ENCODE measurements at regions not wholly inside any gene's neighbourhood (a gene's known extent, or its start where the extent isn't known, plus 50 kb on each side); places are given as distances from the start of the nearest gene placed in this dataset.

GRCh38 chr9:88065619-88066018, 72.7 kb downstream of the SPATA31C2 start:
- Histone ChIP-seq H3K9me3 (ENCODE audit: insufficient read depth, low read length) (no peaks in the 10 kb centered on the region), H3K27me3 (ENCODE audit: insufficient read depth, insufficient read length) (no peaks in the 10 kb centered on the region), H3K36me3 (ENCODE audit: insufficient read depth, insufficient read length, low read length) (no peaks in the 10 kb centered on the region), H3K4me1 (ENCODE audit: insufficient read depth, insufficient read length) (no peaks in the 10 kb centered on the region), H3K4me3 (ENCODE audit: insufficient read length, low read depth) (no peak overlapping the region), H3K9ac (ENCODE audit: insufficient read length, low read depth) (no peak overlapping the region)
- DNase-seq (ENCODE audit: low read depth, low spot score), result no peak
- TF ChIP-seq YY1 (IDR thresholded peaks at IDR 0.05; ENCODE audit: insufficient read depth, insufficient read length), result no peak
- TF ChIP-seq SUZ12 (IDR thresholded peaks at IDR 0.05; ENCODE audit: extremely low read depth, insufficient read depth, insufficient read length), result no peak
- TF ChIP-seq ZNF274 (IDR thresholded peaks at IDR 0.05; ENCODE audit: low read depth, low read length), result no peak

GRCh38 chr9:88064554-88064953, 73.7 kb downstream of the SPATA31C2 start:
- Histone ChIP-seq H3K9me3 (ENCODE audit: insufficient read depth, low read length) (no peaks in the 10 kb centered on the region), H3K4me1 (ENCODE audit: insufficient read depth, insufficient read length) (no peaks in the 10 kb centered on the region), H3K4me3 (ENCODE audit: insufficient read length, low read depth) (no peak overlapping the region), H3K9ac (ENCODE audit: insufficient read length, low read depth) (no peak overlapping the region), H3K27me3 (ENCODE audit: insufficient read depth, insufficient read length) (no peaks in the 10 kb centered on the region), H3K36me3 (ENCODE audit: insufficient read depth, insufficient read length, low read length) (no peaks in the 10 kb centered on the region)
- DNase-seq (ENCODE audit: low read depth, low spot score), result no peak
- no peak for TF ChIP-seq YY1 (IDR thresholded peaks at IDR 0.05; ENCODE audit: insufficient read depth, insufficient read length)
- no peak for TF ChIP-seq ZNF274 (IDR thresholded peaks at IDR 0.05; ENCODE audit: low read depth, low read length)
- TF ChIP-seq SUZ12 (IDR thresholded peaks at IDR 0.05; ENCODE audit: extremely low read depth, insufficient read depth, insufficient read length), result no peak

- Histone ChIP-seq H3K4me1 (ENCODE audit: insufficient read depth, insufficient read length) (no peaks in the 10 kb centered on the region), H3K4me3 (ENCODE audit: insufficient read length, low read depth) (no peak overlapping the region), H3K36me3 (ENCODE audit: insufficient read depth, insufficient read length, low read length) (no peaks in the 10 kb centered on the region), H3K27me3 (ENCODE audit: insufficient read depth, insufficient read length) (no peaks in the 10 kb centered on the region), H3K9ac (ENCODE audit: insufficient read length, low read depth) (no peak overlapping the region), H3K9me3 (ENCODE audit: insufficient read depth, low read length) (no peaks in the 10 kb centered on the region)
- DNase-seq (ENCODE audit: low read depth, low spot score), result no peak
- TF ChIP-seq SUZ12 (IDR thresholded peaks at IDR 0.05; ENCODE audit: extremely low read depth, insufficient read depth, insufficient read length), result no peak
- no peak for TF ChIP-seq YY1 (IDR thresholded peaks at IDR 0.05; ENCODE audit: insufficient read depth, insufficient read length)
- TF ChIP-seq ZNF274 (IDR thresholded peaks at IDR 0.05; ENCODE audit: low read depth, low read length), result no peak
Observed at GRCh38 chr9:88060746-88061145, 77.5 kb downstream of the SPATA31C2 start.

- Histone ChIP-seq H3K27me3 (ENCODE audit: insufficient read depth, insufficient read length) (no peaks in the 10 kb centered on the region), H3K9me3 (ENCODE audit: insufficient read depth, low read length) (no peaks in the 10 kb centered on the region)
Observed at GRCh38 chr9:88059469-88059868, 78.8 kb downstream of the SPATA31C2 start.

GRCh38 chr9:88056876-88057275, 81.4 kb downstream of the SPATA31C2 start:
- H3K36me3 ChIP-seq (ENCODE audit: insufficient read depth, insufficient read length, low read length), result no peaks in the 10 kb centered on the region
- TF ChIP-seq SUZ12 (IDR thresholded peaks at IDR 0.05; ENCODE audit: extremely low read depth, insufficient read depth, insufficient read length) (no peak), ZNF274 (IDR thresholded peaks at IDR 0.05; ENCODE audit: low read depth, low read length) (no peak), YY1 (IDR thresholded peaks at IDR 0.05; ENCODE audit: insufficient read depth, insufficient read length) (no peak)
- no peak for DNase-seq (ENCODE audit: low read depth, low spot score)
- no peaks in the 10 kb centered on the region for H3K9me3 ChIP-seq (ENCODE audit: insufficient read depth, low read length)
- H3K4me3 ChIP-seq (ENCODE audit: insufficient read length, low read depth), result no peak overlapping the region
- H3K4me1 ChIP-seq (ENCODE audit: insufficient read depth, insufficient read length), result peaks cover 7% of the 10 kb centered on the region
- no peak overlapping the region for H3K9ac ChIP-seq (ENCODE audit: insufficient read length, low read depth)
- H3K27me3 ChIP-seq (ENCODE audit: insufficient read depth, insufficient read length), result peaks cover 3% of the 10 kb centered on the region

More at GRCh38 chr9:88059469-88059868, 78.8 kb downstream of the SPATA31C2 start:
- no peak for DNase-seq (ENCODE audit: low read depth, low spot score)
- Histone ChIP-seq H3K4me1 (ENCODE audit: insufficient read depth, insufficient read length) (peaks cover 2% of the 10 kb centered on the region), H3K4me3 (ENCODE audit: insufficient read length, low read depth) (no peak overlapping the region), H3K36me3 (ENCODE audit: insufficient read depth, insufficient read length, low read length) (no peaks in the 10 kb centered on the region), H3K9ac (ENCODE audit: insufficient read length, low read depth) (no peak overlapping the region)
- TF ChIP-seq SUZ12 (IDR thresholded peaks at IDR 0.05; ENCODE audit: extremely low read depth, insufficient read depth, insufficient read length), result no peak
- TF ChIP-seq YY1 (IDR thresholded peaks at IDR 0.05; ENCODE audit: insufficient read depth, insufficient read length), result no peak
- no peak for TF ChIP-seq ZNF274 (IDR thresholded peaks at IDR 0.05; ENCODE audit: low read depth, low read length)

- peaks cover 3% of the 10 kb centered on the region for H3K27me3 ChIP-seq (ENCODE audit: insufficient read depth, insufficient read length)
- no peak overlapping the region for H3K4me3 ChIP-seq (ENCODE audit: insufficient read length, low read depth)
- no peak for DNase-seq (ENCODE audit: low read depth, low spot score)
- no peaks in the 10 kb centered on the region for H3K9me3 ChIP-seq (ENCODE audit: insufficient read depth, low read length)
- no peaks in the 10 kb centered on the region for H3K36me3 ChIP-seq (ENCODE audit: insufficient read depth, insufficient read length, low read length)
- TF ChIP-seq ZNF274 (IDR thresholded peaks at IDR 0.05; ENCODE audit: low read depth, low read length) (no peak), YY1 (IDR thresholded peaks at IDR 0.05; ENCODE audit: insufficient read depth, insufficient read length) (no peak), SUZ12 (IDR thresholded peaks at IDR 0.05; ENCODE audit: extremely low read depth, insufficient read depth, insufficient read length) (no peak)
- peaks cover 10% of the 10 kb centered on the region for H3K4me1 ChIP-seq (ENCODE audit: insufficient read depth, insufficient read length)
- no peak overlapping the region for H3K9ac ChIP-seq (ENCODE audit: insufficient read length, low read depth)
Observed at GRCh38 chr9:88053856-88054501, 79.6 kb upstream of the CDK20 start.

GRCh38 chr9:88052321-88052965, 78.1 kb upstream of the CDK20 start:
- peaks cover 10% of the 10 kb centered on the region for H3K4me1 ChIP-seq (ENCODE audit: insufficient read depth, insufficient read length)
- no peak for DNase-seq (ENCODE audit: low read depth, low spot score)
- no peak overlapping the region for H3K4me3 ChIP-seq (ENCODE audit: insufficient read length, low read depth)
- peaks cover 3% of the 10 kb centered on the region for H3K27me3 ChIP-seq (ENCODE audit: insufficient read depth, insufficient read length)
- no peaks in the 10 kb centered on the region for H3K36me3 ChIP-seq (ENCODE audit: insufficient read depth, insufficient read length, low read length)
- H3K9ac ChIP-seq (ENCODE audit: insufficient read length, low read depth), result no peak overlapping the region
- H3K9me3 ChIP-seq (ENCODE audit: insufficient read depth, low read length), result no peaks in the 10 kb centered on the region
- TF ChIP-seq YY1 (IDR thresholded peaks at IDR 0.05; ENCODE audit: insufficient read depth, insufficient read length) (no peak), SUZ12 (IDR thresholded peaks at IDR 0.05; ENCODE audit: extremely low read depth, insufficient read depth, insufficient read length) (no peak), ZNF274 (IDR thresholded peaks at IDR 0.05; ENCODE audit: low read depth, low read length) (no peak)

Measured in NT2/D1 (cell line).